NCI-H748 treated with DMSO at 0.1 percent for 48 hours (cell line): ENCODE measurements at regions not wholly inside any gene's neighbourhood (a gene's known extent, or its start where the extent isn't known, plus 50 kb on each side); places are given as distances from the start of the nearest gene placed in this dataset.
"Not testable (repeated sequence)": the region's sequence is repeated elsewhere in the genome, so short reads cannot be mapped to it uniquely, and the experiment has no call there.

Experiments used
- DNase-seq: peaks from one replicate; lab custom pipeline; 2025; lab: John Stamatoyannopoulos, UW

DNA sequence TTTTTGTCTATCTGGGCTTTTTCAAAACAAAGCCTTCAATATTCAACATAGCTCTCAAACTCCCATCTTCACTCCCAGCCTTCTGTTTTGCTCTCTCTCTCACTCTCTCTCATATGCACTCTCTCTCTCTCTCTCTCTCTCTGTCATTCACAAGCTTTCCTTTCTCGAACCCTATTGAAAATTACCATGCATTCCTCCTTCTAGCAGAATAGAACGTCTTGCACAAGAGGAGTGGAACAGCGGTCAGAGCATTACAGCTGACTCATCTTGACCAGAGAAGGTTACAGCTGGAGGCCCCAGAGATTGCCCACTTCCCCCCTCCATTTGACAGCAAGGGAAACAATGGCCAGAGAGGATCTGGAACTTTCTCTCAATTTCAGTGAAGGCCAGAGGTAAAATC, 51.0 kb upstream of the LIFR start:
- no peak for DNase-seq

DNA sequence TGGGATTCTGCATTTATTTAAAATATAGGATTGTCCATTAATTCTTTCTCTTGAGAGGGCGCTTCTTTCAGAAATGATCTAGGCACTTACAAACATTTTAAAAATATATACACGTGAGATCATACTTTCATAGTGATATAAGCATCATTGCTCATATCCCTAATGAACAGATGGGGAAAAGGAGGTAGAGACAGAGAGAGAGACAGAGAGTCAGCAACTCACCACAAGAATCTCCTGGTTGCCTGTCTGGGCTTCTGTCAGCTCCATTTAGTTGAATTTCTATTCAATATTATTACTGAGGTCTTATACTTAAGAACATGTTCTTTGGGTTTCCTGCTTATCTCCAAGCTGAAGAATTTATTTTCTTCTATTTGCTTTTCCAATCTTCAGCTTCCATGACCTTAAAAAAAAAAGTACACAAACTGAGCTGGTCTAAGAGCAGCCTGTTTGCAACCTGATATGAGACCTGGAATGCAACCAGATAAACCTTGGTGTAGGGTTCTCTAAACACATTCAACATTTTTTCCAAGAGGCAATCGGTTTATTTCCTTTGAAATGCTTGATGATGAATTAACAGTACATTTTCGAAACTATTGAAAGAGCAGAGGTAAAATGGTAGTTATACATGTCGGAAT, 51.6 kb upstream of the LIFR start:
- DNase-seq = no peak

DNA sequence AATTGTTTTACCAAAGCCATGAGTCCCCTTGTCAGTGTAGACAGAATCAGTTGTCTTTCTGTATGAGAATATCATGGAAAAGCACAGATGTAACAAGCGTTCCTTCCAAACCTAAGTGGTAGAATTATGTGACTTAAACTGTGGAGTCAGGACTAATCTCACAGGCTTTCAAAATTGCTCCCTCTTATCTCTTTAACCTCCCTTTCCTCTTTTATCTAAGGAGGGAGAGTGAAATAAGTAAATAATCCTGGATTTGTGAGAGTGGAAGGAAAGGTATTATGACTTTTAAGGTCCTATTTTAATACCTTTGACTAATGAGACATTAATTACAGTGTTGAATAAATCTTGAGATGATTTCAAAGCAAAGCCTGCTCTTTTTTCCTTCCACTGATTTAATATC, 52.4 kb upstream of the LIFR start:
- DNase-seq = no peak

DNA sequence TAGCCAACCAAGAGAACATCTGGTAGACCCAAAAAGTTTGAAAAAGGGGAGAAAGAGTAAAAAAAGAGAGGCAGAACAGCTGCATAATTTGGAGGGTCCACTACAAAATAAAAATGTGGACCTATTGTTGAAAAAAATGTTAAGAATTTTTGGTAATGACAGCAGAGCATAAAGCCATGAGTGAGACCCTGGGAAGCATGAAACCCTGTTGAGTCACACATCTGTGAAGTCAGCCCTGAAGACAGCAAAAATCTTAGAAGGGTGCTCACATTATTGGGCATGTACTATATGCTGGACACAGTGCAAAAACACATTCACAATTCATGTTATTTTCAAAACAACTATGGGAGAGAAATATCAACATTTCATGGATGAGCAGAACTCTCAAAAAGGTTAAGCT, 56.4 kb upstream of the LIFR start:
- no peak for DNase-seq

DNA sequence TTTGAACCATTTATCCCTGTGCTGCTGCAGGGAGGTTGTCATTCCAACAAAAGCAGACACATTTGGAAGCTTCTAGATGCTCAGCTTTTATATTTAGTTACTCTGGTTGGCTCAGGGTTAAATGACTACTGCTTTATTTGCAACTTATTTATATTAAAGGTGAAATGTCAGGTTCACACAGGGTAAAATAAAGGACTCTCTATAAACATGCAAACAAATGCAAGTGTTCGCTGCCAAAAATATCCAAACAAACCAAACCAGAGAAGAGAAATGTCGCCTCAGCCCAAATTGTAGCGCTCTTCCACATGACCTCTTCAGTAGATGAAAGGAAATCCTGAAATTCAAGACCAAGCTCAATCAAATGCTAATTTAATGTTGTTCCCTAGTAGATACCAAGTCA, 57.0 kb upstream of the LIFR start:
- no peak for DNase-seq

DNA sequence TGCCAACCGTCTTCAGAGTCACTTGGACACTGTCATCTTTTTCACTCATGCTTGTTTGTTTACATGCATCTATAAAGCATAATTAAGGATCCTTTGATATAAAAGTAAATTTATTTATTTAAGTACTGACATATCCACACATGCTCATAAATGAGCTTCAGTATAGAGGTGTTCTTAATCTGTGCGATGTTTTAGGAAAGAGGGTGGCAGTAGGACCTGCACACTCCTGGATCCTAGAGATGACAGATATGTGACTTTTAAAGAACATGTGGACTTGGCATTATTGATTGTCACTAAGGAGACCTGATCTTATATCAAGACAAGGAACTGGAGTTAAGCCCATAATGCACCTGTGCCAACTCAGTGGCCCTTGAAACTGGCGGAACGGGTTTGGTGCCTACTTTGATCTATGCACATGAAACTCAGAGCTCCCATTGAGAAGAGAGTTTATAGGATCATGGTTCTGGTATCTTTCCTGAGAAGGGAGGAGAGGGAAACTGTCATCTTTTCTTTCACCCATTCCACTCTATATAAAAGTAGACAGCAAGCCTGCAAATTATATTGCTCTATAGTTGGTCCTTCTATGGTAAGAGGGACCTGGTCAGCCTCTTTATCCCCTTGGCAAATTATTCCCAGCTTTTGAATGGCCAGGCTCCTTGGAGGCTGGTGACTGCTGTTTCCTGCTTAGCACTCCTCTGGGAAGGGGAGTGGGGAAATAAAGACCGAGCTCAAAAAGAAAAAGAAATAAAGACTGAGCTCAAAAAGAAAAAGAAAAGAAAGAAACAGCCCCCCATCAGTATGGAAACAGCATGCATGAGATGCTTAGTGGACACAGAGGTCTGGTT, 57.8 kb upstream of the LIFR start:
- DNase-seq = peak; percentile 34

DNA sequence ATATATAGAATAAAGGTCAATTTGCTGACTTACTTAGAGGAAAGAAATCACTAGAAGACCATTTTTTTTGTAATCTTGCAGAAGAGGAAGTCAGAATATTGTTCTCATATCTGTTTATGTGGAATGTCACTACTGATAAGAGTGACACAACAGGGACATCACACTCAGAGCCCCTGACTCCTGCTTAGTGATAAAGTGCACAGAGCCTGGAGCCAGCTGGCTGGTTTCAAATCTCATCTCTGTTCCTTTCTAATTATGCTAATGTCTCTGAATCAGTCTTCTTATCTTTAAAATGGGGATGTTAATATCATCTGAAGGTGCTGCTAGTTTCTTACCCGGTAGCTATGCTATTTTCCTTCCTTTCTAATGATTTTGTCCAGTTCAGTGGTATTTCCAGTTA, 58.6 kb upstream of the LIFR start:
- DNase-seq = no peak

DNA sequence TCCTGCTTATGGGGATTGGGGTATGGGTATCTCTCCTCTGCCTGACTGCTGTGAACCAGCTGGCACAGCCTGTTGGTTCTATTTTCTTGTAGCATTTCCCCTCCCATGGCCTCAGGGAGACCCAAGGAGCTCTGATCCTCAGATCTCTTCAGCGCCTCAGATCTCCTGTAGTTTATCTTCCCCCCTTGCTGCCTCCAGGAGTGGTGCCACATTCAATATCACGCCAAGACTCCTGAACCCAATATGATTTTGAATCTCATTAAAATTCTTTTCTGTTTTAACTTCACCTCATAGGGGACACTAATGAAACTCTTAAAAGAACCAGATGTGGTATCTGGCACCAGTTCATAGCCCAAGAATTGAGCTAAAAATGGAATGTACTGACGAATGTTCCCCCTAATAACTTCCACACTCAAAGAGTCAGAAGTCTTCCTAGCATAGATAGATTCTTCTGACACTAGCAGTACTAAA, 59.6 kb upstream of the LIFR start:
- DNase-seq = no peak

DNA sequence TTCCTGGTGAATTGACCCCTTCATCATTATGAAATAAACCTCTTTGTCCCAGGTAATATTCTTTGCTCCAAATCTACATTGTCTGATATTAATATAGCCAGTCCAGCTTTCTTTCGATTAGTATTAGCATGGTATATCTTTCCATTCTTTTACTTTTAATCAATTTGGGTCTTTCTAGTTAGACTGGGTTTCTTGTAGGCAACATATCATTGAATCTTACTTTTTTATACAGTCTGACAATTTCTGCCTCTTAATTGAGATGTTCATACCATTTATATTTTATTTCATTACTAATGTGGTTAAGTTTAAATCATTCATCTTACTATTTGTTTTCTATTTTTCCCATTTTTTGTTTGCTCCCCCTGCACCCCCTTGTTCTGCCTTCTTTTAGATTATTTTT, 61.7 kb upstream of the LIFR start:
- DNase-seq = no peak

DNA sequence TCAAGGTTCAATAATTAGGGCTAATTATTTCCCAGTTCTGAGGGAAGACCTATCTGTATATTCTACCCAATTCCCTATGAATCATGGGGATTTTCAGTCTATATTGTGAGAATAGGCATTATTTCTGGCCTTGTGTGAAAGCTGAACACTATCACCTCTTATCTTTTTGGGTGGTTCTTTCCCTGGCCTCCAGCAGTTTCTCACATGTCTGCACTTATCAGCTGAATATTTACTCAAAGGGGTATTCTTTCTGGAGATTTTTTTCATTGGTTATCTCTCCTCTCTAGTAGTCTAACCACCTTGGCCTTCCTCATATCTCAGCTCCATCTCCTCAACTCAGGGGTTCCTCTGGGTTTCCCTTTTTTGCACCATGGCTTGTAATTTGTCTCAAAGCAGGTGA, 64.9 kb upstream of the LIFR start:
- no peak for DNase-seq

DNA sequence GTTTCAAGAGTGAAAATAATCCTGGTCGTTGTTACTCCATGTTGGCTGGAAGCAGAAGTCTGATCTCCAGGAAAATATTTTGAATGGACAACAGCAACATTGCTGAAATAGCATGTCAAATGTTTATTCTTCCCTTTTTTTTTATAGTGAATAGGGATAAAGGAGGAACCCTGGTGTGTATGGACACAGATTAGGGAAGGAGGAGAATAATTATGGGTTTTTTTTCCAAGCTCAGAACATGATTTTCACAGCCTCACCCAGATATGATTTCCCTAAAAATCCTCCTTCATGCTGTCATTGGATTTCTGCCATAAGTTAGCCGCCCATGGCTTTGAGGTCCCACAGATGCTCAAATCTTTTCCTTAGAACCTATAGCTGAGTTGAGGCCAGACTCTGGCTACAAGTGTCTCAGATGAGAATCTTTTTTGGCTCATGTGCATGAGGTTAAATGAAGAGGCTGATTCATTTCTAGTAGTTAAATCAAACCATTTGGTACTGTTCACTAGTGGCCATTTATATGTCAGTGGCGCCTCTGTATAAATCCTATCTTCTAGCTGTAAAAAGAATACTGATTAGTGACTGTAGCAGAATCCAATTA, 65.5 kb upstream of the LIFR start:
- no peak for DNase-seq

DNA sequence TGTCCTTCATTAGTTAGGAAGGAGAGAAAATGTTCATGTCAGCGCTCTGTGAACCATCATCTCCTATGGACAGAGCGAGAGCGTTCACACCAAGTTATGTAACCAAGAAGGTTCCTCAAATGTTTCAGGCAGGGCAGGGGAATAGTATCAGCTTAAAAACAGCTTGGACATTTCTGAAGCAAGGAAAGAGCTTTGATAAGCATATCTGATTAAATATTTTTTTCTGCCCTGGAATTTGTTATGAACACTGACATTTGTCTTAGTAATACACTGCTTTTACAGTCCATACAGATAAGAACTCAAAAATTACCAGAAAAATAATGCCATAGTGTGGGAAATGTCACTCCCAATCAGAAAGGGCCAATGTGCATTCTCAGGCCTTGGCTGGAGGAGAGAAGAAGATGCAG, 66.3 kb upstream of the LIFR start:
- DNase-seq = no peak

DNA sequence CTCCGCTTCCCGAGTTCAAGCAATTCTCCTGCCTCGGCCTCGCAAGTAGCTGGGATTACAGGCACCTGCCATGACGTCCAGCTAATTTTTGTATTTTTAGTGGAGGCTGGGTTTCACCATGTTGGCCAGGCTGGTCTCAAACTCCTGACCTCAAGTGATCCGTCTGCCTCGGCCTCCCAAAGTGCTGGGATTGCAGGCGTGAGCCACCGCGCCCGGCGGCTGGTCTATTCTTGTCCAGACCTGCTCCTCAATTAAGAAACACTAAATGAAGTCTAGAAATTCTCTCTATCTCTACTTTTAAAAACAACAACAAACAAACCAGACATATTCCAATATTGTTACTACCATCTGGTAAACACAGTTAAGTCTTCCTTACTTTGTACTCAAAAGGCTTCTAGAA, 68.1 kb upstream of the LIFR start:
- DNase-seq = not testable (repeated sequence)

DNA sequence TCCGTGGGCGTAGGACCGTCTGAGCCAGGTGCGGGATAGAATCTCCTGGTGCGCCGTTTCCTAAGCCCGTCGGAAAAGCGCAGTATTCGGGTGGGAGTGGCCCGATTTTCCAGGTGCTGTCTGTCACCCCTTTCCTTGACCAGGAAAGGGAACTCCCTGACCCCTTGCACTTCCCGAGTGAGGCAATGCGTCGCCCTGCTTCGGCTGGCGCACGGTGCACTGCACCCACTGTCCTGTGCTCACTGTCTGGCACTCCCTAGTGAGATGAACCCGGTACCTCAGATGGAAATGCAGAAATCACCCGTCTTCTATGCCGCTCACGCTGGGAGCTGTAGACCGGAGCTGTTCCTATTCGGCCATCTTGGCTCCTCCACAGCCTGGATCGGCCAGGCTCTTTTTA, 74.9 kb upstream of the LIFR start:
- DNase-seq = not testable (repeated sequence)

DNA sequence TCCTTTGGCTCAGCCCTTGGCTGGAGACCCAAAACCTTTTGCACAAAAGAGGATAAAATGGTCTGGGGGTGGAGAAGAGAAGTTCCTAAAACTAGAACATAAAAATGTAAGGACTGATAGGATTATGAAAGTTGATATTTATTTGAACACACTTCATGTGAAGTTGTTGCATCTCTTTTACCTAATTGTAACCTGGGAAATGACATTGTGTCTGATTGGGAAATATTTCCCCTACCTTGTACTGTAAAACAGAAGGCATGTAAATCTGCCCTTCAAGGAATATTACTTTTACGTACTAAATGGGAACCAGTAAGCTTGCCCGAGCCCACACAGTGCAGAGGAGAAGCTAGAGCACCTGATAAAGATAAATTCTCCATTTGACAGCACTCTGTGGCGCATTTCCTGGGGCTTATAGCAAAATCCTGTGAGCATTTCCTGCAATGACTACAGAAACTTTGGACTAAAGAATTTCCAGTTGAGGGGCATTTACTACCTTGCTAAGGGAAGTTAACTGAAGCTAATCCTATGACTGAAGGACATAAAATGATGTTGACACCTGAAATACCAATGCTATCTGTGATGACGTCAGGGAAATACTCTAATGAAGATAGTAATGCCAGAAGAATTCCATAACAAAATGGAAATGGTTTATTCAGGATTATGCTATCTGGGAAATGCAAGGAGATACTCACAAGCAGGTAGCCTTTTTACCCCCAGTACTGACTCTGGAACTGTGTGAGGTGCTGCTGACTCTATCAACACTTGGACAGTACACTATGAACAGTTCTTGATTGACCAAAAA, 78.3 kb upstream of the LIFR start:
- DNase-seq = no peak

DNA sequence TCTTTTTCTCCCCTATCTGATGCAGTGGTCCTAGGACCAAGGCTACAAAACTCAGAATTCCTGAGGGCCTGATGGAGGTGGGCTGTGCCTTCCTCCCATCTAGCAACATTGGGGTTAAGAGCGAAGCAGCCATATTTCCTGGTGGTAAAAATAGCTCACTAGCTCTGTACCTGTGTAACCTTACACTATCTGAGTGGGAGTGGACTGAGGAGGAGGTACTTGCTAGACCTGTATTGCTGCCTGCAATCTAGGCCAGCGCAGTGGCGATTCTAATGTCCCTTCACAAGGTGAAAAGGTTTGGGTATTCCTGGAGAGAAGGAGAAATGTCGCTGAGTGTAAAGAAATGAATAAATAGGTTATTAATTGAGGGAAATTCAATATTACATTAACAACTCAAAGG, 80.2 kb upstream of the LIFR start:
- peak; percentile 61 for DNase-seq

DNA sequence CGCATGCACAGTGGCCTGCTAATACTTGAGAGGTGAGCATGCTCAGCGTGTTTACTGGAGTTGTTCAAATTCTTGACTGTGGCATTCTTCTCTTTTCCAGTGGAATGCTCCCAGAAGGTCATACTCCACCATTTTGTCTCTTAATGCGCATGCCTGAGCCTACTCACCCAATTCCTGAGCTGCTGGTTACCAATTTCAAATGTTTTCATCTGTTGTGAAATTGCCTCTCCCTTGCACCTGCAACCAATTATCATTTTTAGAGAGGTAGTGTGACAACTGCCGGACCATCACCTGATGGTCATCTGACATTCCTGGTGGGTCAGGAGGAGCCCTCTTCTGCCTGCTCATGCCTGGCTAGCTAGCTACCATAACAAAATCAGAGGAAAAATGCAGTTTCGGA, 82.2 kb upstream of the LIFR start:
- DNase-seq = no peak

DNA sequence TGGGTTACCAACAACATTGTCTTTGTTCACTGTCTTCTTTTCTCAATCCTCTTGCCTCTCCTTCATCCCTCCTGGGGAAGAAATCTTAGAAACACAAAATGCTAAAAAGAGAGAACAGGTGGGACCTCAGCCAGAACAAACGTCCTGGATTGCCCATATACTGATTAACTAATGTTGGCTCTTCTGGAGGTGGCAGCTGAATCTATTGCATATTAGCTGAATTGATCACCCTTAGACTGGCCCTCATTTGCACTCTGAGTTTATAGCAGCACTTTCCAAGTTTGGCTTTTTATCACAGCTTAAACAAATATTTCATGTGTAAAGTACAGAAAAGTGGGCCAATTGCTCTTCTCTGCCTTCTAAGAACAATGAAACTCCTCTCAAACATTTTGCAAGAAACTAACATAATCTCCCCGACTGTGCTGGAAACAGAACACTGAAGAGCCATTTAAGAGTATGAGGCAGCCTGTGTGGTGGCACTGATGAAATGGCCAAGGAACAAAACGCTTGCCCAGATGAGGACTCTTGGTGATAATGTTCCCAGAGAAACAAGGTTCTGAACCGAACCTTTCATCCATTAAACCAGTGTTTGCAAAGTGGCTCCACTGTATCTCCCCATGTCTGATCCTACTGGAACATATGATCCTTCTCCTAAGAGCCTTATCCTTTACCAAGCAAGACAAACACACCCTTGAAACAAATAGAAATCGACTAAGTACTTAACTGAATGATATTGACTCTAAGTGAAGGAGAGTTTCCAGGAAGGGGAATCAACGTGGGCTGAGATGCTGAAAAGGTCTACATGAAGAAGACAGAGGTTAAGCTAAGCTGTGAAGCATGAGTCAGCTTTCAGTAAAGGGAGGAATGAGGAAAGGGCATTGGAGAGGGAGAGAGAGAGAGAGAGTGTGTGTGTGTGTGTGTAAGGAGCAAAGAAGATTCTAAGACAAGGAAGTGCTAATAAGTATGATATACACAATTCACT, 83.2 kb upstream of the LIFR start:
- no peak for DNase-seq

DNA sequence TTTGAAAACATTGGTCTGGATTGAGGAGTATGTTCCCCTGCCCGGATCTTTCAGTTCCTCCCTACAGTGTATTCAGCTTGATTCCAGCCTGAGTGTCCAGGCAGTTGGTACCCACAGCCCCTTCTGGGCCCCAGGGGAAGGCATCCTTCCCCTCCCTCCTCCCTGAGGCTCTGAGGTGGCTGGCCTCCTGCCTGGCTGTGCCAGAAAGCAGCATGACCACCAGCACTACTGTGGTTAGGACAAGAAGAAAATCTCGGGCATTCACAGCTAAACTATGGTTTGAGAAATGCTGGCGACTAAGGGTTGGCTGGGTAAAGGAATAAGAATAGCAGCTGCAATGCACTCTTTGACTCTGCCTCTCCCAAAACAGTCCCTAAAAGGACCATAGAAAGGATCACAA, 84.6 kb upstream of the LIFR start:
- no peak for DNase-seq

DNA sequence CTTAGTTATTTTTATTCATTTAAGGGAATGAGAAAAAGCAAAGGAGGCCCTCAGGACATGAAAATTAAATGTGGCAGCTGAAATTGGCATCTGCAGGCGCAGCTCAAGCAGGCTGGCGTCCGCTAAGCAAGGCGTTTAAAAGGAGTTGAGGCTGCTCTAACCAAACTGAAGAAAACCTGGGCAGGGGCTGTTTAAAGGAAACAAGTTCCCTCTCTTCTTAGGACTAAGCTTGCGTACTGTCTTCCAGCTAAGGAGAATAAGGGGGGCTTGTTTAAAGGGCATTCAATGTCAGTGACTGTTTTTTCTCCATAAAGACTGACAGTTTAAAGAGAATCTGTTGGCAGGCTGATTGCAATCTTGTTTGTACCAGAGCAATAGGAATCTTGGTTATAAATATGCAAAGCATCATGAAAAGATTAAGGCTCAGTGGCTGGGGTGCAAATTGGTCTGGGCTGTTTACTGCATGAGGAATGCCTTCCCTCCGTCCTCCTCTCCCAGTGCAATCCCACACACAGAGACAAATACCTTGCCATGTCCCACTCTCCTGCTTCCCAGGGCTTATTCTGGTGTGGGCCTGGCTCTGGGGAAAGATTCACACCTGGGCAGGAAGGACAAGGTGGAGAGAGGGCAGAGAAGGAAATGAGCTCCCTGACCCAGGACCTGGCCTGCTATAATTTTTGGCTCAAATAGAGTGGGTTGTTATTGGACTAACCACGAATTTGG, 85.9 kb upstream of the LIFR start:
- no peak for DNase-seq

DNA sequence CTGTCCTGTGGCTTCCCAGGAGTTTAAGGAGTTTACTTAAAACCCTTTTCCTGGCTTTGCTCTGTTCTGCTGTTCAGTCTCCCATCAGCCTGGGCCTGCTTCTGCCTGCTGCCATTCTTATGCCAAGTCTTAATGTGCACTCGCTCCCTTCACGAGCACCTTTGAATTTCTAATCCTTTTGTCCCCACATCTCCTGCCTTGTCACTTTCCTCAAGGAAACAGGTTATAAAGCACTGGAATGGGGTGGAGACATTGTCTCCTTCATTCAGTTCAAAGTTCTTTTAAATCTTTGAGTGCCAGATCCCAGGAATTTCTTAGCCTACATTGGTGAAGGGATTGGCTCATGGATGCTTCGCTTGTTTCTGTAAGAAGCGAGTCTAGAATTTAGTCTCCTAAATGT, 87.2 kb upstream of the LIFR start:
- DNase-seq = no peak
